ENCODE measurements at regions not wholly inside any gene's neighbourhood (a gene's known extent, or its start where the extent isn't known, plus 50 kb on each side); places are given as distances from the start of the nearest gene placed in this dataset.

DNA sequence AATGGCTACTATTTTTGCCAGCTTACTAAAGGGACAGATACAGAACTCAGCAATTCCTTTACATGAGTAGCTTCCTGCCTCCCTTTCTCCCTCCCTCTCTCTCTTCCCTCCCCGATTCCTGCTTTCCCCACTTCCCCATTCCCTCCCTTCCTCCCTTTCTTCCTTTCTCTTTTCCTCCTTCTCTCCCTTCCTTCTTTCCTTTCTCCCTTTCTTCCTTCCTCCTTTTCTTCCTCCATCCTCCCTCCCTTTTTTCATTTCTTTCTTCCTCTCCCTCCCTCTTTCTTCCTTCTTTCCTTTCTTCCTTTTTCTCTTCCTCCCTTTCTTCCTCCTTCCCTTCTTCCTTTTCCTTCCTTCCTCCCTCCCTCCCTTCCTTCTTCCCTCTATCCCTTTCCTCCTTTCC is 178.1 kb downstream of the RNF144B start (continued):
- TF ChIP-seq THRB (CRISPR knock-in tag; conservative IDR thresholded peaks at IDR 0.05) = 0 out of 2 replicates have a peak, but pooled peaks have one; percentile 24
- TF ChIP-seq ZNF57 (CRISPR knock-in tag; IDR thresholded peaks at IDR 0.05) = no peak
- TF ChIP-seq, protein P1, sequence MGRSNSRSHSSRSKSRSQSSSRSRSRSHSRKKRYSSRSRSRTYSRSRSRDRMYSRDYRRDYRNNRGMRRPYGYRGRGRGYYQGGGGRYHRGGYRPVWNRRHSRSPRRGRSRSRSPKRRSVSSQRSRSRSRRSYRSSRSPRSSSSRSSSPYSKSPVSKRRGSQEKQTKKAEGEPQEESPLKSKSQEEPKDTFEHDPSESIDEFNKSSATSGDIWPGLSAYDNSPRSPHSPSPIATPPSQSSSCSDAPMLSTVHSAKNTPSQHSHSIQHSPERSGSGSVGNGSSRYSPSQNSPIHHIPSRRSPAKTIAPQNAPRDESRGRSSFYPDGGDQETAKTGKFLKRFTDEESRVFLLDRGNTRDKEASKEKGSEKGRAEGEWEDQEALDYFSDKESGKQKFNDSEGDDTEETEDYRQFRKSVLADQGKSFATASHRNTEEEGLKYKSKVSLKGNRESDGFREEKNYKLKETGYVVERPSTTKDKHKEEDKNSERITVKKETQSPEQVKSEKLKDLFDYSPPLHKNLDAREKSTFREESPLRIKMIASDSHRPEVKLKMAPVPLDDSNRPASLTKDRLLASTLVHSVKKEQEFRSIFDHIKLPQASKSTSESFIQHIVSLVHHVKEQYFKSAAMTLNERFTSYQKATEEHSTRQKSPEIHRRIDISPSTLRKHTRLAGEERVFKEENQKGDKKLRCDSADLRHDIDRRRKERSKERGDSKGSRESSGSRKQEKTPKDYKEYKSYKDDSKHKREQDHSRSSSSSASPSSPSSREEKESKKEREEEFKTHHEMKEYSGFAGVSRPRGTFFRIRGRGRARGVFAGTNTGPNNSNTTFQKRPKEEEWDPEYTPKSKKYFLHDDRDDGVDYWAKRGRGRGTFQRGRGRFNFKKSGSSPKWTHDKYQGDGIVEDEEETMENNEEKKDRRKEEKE (IDR thresholded peaks at IDR 0.05; ENCODE audit: borderline replicate concordance in 1 of 2, control insufficient read depth in 1 of 2, low read depth in 2 of 2, low read length in 1 of 2) = no peak

- WGBS (ENCODE audit: insufficient coverage, low coverage, missing lambda C conversion rate) = 0% methylated on average over 1 of the region's 2 CpGs
- Histone ChIP-seq H3K9me1 (ENCODE audit: control insufficient read depth, insufficient read depth, low read length) (no peaks in the 10 kb centered on the region), H3K36me3 (ENCODE audit: control insufficient read depth, insufficient read depth, low read length) (no peaks in the 10 kb centered on the region), H2AFZ (ENCODE audit: low read depth, low read length) (no peak overlapping the region), H3K4me3 (no peak overlapping the region), H4K20me1 (replicated peaks; ENCODE audit: control insufficient read depth, insufficient read depth, low read length) (no peaks in the 10 kb centered on the region), H3K9me3 (replicated peaks; ENCODE audit: control insufficient read depth, insufficient read depth, low read depth, low read length) (0 out of 2 replicates have a peak, but pooled peaks cover 1% of the 10 kb centered on the region), H3K27ac (ENCODE audit: extremely low read depth, low read depth, low read length) (no peak overlapping the region), H3K27me3 (ENCODE audit: control insufficient read depth in 2 of 2, insufficient read depth in 2 of 2, low read length in 2 of 2) (no peaks in the 10 kb centered on the region), H3K9ac (ENCODE audit: insufficient read depth in 1 of 2, low read depth in 2 of 2, low read length in 2 of 2) (no peak overlapping the region), H3K79me2 (ENCODE audit: control insufficient read depth, insufficient read depth, low read length) (no peaks in the 10 kb centered on the region), H3K4me2 (ENCODE audit: insufficient read depth, low read length) (no peak overlapping the region), H3K4me1 (replicated peaks in 1 of 2; ENCODE audit: control insufficient read depth in 2 of 2, insufficient read depth in 2 of 2, low read length in 2 of 2) (no peaks in the 10 kb centered on the region)
- POLR2A ChIA-PET = no interaction called here
- intact Hi-C loops (cut with micrococcal nuclease) (no loop called here), in situ Hi-C loops (cut with MboI) (no loop called here)
- CTCF ChIA-PET (ENCODE audit: low intra/inter-chr PET ratio) = no interaction called here
- ATAC-seq (no peak), FAIRE-seq (no peak), DNase-seq (ENCODE audit: extremely low read depth in 1 of 4, low spot score in 3 of 4) (no peak)
- peak; percentile 69 for TF ChIP-seq MAFG (tag; conservative IDR thresholded peaks at IDR 0.05)
- TF ChIP-seq C11orf30 (IDR thresholded peaks at IDR 0.05; ENCODE audit: low read depth) = peak; percentile 85
- TF ChIP-seq MAFF (IDR thresholded peaks at IDR 0.05; ENCODE audit: low read length) = peak; percentile 86
- TF ChIP-seq ZNF586 (CRISPR knock-in tag; conservative IDR thresholded peaks at IDR 0.05) = no peak
- TF ChIP-seq MAFK (IDR thresholded peaks at IDR 0.05; ENCODE audit: low read length) = peak; percentile 85
- peak; percentile 91 for TF ChIP-seq ZNF316 (IDR thresholded peaks at IDR 0.05)
- TF ChIP-seq NFE2 (IDR thresholded peaks at IDR 0.05; ENCODE audit: low read depth) = 0 out of 2 replicates have a peak, but pooled peaks have one; percentile 13
- TF ChIP-seq, protein P2, sequence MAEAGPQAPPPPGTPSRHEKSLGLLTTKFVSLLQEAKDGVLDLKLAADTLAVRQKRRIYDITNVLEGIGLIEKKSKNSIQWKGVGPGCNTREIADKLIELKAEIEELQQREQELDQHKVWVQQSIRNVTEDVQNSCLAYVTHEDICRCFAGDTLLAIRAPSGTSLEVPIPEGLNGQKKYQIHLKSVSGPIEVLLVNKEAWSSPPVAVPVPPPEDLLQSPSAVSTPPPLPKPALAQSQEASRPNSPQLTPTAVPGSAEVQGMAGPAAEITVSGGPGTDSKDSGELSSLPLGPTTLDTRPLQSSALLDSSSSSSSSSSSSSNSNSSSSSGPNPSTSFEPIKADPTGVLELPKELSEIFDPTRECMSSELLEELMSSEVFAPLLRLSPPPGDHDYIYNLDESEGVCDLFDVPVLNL (CRISPR knock-in tag; IDR thresholded peaks at IDR 0.05; ENCODE audit: low read depth) = no peak
- BruUV-seq (replicated peaks) = no TSS peak
Observed at GRCh38 chr6:18567380-18567779, 180.2 kb downstream of the RNF144B start.
